Suppressor macrophage treated with lipopolysaccharide for 1 hour (primary cell): ENCODE measurements at regions not wholly inside any gene's neighbourhood (a gene's known extent, or its start where the extent isn't known, plus 50 kb on each side); places are given as distances from the start of the nearest gene placed in this dataset.
A peak's percentile ranks its signal among the peaks of the same experiment; 100 is the strongest.
"Not testable (repeated sequence)": the region's sequence is repeated elsewhere in the genome, so short reads cannot be mapped to it uniquely, and the experiment has no call there.

Source experiments
- DNase-seq, 3 donors: peaks; one replicate each; pipeline ENCODE4 v3.0.0-alpha.2; 2020 to 2022

DNA sequence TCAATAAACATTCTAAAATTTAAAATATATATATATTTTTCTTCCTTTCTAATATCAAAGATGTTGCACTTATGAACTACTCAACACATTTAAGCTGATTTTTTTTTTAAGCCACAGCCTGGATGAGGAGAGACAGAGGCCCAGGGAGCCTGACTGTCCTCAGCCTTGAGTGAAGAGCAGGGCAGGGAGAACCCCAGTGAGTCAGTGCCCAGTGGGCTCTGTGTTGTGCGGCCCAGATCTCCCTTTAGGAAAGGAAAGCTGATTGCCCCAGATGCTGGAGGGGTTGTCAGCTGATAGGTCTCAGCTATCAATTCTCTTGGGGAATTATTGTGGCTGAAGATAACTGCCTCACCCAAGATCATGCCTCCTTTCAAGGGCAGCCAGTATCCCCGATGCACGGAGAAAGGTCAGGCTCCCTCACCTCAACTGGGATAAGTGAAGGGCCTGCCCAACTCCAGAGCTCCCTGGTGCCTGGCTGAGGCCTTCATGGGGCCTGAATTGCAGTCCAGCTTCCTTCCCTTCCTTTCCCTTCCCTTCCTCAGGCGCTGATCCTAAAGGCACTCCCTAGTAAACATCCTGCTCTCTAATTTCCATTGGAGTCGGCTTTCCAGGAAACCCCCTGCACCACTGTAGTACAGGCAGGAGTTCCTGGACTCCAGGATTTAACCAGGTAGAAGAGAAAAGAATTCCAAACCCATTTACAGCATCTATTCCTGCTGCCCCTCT, 106.9 kb upstream of the ATL2 start:
- DNase-seq: peak; percentile 27 to 51 (median 37)

DNA sequence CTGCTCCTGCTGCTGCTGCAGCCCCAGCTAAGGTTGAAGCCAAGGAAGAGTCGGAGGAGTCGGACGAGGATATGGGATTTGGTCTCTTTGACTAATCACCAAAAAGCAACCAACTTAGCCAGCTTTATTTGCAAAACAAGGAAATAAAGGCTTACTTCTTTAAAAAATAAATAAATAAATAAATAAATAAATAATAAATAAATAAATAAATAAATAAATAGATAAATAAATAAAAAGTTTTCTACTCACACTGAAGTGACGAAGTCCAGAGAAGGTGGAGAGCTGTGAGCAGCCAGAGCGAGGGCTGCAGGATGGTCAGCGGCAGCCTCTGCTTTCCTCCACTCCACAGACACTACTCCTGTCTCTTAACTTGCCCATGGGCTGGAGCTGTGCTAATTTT, 105.6 kb upstream of the ATL2 start:
- DNase-seq: not testable (repeated sequence)

DNA sequence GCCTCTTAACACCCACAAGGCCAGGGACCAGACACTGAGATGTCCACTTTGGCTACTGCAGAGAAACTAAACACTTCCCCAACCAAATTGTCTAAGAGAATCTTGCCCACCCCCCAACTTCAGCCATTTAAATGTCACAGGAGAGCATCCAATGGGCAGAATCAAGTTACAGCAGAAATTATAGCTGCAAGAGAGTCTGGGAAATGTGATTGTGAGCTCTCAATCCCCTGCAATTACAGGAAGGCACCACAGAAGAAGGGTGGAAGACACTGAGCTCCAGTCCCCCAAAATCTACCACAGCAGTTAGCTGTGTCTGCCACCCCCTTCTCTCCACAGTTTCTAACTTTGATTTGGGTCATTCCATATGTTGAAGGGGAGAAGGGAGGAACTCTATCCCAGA, 103.5 kb upstream of the ATL2 start:
- DNase-seq: no peak

DNA sequence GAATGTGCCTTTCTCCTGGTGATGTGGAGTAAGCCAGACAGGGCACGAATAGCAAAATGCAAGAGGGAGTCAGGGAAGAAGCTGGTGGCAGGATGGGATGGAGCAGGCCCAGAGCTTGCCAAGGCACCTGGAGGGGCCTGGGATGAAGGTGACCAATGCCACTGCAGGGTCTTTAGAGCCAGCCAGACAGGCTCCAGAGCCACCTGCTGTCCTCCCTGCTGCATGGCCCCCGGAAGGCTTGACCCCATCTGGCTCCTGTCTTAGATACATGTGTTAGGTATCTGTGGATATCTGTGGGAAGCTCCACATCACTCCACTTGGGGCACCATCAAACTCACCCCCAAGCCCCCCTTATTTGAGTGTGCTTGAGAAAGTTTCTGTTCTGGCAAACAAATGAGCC, 99.9 kb upstream of the ATL2 start:
- no peak for DNase-seq

DNA sequence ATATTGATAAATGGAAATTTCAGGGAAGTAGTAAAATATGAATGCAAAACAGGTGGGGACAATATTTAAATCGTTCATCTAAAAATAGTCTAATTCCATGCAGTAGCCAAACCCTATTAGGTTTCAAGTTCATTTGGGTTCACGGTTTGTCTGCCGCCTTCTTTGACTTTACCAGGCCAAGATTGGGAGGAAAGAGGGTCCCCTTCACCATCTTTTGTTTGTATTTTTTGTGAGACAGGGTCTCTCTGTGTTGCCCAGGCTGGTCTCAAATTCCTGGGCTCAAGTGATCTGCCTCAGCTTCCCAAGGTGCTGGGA, 98.5 kb upstream of the ATL2 start:
- no peak for DNase-seq

DNA sequence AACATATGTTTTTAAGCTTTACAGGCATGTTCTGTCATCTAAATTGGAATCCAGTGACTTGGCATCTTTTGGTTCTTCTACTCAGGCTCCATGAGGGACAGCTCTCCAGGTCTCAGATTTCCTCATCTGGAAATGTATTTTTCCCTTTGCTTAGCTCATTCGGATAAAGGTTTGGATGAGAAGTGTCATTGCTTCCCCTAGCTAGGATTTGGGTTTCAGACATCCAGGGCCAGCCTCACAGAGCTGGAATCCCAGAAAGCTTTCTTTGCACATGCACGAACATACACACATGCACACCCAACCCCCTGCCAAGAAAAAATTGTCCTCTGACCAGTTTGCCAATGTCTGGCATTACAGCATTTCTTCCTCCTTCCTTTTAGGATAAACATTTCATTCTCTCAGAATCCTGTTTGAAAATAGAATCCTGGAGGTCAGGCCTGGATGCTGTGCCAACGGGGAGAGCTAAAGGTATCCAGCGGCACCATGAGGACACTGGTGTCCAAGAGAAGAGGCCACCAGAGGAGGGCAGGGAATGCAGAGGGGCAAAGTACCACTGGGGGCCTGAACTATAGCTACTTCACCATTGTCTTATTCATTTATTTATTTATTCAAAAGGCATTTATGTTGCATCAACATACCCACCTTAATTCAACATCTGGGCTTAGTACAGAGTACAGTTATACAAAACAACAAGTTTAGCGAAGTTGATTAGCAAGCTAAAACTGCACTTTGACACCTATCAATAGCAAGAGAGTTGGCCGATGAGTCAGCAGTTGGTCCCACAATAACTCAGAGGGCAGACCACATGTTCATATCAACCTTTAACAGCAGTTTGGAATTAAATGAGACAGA, 97.9 kb upstream of the ATL2 start:
- DNase-seq: no peak

DNA sequence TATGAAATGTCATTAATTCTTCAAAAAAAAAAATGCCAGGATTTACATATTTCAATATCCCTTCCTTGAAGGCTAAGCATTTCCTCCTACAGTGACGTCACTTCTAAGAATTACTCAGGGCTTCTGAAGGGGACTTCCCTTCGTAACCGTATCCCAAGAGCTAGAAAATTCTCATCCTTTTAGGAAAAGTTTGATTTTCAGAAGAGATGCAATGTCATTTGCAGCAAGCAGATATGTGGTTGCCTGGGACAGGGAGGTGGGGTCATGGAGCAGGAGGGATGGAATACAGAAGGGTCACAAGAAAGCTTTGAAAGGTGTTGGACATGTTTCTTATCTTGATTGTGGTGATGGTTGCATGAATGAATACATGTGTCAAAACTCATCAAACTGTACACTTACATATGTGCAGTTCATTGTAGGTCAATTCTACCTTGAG, 97.0 kb upstream of the ATL2 start:
- peak; percentile 71 to 90 (median 81) for DNase-seq

DNA sequence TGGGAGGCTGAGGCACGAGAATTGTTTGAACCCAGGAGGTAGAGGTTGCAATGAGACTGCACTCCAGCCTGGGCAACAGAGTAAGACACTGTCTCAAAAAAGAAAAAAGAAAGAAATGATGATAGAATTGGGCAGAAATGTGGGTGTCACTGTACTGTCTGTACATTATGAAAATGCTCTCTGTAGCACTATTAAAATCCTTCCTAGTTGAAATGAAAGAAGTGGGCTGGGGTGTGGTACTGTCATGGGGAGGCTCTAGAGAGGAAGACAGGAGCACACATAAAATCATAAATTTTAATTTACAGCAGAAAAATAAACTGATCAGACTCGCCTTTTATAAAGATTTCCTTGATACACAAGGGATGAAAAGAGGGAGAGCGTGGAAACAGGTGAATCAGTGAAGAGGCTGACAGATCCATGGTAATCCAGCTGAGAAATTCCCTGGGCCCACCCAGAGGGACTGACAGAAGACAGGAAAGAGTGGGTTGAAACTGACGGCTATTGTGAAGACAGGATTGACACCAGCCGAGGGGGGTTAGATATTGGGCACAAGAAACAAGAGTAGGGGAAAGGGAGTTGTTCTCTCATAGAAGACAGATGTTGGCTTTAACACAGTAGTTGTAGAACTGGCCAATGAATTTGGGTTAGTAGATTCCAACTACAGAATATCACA, 96.4 kb upstream of the ATL2 start:
- no peak for DNase-seq

DNA sequence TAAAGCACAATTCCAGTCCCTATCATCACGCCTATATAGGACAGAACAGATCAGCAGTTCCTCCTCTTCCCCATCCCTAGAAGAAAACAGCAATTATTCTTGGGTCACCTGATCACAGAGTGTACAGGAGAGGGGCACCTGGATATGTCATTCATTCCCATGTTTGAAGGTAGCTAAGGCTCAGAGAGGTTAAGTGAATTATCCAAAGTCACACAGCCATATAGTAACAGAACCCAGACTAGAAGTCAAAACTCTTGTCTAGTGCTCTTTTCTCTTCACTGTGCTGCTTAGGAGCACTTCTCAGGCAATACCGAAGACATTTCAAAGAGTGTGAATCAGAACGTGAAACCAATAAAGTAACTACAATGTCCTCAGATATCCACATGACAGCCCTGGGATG, 93.0 kb upstream of the ATL2 start:
- DNase-seq: no peak

DNA sequence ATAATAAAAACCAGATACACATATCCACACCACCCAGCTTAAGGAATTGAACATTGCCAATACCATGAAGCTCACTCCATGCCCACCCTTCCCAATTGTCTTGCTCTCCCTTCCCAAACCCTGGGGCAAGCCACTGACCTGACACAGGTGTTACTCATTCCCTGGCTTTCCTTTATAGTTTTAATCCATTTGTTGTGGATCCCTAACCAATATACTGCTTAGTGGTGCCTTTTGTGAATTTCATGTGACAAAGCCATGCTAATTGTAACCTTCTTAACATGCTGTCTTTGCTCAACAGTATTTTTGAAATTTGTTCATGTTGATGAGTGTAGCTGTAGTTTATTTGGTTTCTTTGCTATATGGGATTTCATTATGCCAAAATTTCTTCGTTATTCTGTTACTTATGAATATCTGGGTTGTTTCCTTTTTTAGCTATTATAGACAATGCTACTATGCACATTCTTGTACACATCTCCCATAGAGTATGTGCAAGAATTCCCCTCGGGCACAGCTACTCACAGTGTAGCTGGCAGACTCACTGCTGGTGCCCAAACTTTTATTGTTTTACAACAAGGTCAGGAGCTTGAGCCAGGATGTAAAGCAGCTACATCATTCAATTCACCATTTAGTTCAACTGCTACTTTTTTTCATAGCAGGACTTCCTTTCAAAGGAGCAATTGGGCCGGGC, 90.8 kb upstream of the ATL2 start:
- no peak for DNase-seq

DNA sequence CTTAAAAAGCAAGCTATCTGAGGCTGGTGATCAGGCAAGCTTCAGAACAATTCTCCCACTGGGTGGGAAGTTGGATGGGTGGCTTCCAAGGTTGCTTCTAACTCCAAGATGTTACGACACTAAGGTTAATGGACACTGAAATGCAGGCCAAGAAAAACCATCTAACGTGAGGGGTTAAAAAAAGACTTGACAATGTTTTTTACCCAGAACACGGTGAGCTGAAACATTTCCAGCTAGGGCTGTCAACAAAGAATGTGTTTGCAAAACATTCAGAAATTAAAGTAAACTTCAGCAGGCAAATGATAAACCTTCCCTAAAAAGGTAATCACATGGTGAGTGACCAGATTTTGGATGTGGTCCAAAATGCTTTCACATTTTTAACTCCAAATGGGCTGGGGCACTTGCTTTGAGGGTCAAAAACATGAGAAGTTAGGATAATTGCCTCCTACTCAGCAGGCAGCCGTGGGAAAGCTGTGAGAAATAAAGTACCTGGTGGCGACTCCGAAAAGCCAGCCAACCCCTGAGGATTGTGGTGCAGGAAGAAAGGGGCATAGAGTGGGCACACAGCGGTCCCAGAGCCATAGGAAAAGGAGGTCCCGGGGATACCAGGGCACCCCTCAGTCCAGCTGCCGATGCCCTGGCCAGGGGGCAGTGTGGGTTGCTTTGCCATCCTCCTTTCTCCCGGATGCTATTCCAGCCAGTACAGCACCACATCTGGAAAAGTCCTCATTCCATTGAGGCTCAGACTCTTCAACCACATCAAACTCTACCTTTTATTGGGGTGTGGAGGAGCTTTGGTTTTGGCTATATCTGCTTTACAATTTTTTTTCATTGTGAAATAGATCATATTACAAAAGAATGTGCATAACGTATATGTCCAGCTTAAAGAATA, 90.0 kb upstream of the ATL2 start:
- no peak for DNase-seq

DNA sequence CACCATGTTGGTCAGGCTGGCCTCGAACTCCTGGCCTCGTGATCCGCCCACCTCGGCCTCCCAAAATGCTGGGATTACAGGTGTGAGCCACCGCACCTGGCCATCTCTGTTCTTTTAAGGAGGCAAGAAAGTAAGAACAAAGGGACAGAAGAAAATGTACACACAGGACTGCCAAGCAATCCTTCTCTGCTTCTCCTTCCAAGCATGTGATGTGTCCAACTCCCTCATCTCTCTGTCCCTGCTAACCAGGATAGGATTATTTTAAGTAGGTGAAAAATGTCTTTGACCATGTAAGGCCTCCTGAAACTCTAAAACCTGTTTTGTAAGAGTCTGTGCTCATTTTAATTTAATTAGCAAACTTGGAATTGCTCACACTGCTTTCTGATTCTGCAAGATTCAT, 89.3 kb upstream of the ATL2 start:
- DNase-seq: no peak

DNA sequence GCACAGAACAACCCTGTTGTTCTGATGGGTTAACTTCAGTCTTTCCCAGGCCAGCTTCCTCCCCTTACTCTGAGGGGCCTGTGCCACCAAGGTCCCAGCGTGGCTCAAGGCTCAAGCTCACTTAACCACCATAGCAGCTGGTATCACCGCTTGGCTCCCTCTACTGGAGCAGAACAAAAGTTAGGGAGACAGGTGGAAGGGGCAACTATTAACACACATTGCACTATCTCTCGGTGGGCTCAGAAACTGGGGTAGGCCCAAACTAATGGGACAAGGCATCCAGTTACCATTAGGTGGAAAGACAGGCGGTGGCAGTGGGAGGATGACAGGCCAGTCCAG, 88.7 kb upstream of the ATL2 start:
- peak; percentile 43 to 46 (median 44) for DNase-seq

DNA sequence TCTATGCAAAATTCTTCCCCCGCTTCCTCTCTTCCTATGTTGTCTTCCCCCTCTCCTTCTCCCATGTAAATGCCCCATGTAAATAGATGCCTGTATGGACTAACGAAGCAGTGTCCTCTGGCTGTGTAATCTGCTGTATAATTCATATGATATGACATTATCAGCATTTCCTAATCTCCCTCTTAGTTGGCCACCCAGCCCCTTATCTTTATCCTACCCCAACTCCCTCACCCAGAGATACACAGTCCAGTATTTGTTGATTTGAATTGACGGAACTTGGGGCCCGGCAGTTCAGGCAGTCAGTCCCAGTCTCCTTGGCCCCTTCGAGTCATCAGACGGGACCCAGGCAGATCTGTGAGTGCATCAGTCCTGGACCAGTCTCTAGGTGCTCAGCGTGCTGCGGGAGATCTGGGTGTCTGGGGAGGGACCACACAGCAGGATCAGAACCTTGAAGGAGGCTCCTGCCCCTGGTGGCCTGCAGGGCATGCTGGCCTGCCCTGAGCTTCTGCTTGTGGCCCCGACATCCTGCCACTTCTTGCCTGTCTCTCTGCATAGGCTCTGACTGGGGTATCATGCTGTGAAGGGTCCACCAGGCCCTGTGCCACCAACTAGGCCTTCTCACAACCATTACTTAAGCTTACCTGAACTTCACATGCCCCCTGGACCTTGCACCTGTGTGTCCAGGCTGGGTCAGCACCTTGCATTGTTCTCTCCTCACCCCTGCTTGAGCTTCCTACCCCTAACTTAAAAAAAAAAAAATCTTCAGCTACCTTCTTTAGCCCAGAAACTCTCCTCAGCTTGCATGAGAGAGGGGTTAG, 88.1 kb upstream of the ATL2 start:
- DNase-seq: no peak

DNA sequence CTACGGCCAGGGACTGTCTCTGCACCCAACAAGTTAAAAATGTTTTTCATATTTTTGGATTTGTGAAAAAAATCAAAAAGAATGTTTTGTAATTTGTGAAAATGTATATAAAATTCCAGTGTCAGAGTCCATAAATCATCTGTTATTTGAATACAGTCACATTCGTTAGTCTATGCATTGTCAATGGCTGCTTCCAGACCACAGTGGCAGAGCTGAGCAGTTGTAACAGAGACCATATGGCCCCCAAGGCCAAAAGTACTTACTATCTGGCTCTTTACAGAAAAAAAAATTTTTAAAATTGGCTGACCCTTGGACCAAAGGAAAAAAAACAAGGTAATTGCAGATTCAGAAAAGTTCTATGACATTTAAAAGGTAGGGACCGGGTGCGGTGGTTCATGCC, 86.7 kb upstream of the ATL2 start:
- no peak for DNase-seq

DNA sequence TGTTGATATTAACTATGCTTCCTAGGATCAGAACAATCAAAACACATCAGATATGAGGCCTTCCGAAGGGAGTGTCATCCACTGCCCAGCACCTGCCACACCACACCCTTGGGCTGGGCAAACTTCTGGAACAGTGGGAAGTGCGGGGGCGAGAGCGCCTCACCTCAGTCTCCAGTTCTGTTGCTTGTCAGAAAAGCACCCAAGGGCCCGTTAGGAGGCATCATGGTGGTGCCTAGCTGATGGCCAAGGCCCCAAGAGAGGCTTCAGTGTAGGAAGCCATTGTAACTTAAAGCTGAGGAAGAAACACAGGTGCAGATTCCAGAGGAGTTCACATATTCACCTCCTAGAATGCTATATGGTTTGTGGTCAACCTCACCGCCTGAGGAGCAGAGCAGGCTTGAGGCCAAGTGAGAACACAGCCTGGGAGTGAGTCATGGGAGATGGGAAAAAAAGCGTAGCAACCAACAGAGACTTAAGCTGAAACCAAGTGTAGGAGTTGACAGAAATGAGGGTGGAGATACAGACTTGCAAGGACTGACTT, 85.1 kb upstream of the ATL2 start:
- DNase-seq: peak in 2 of 3 donors; percentile 29 to 45

DNA sequence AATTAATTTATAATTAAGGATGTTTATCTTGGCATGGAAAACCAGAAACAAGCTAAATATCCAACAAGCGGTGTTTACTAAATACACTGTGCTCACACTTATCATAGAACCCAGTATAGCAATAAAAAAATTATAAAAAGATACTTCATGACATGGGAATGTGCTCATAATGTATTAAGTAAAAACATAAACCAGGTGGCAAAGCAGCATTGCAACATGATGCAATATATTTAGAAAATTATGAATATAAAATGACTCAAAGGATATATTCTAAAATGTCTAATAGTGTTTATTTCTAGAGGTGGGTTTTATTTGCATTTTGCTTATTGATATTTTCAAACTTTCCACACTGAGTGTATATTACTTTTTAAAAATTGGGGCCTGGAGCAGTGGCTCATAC, 84.4 kb upstream of the ATL2 start:
- no peak for DNase-seq

DNA sequence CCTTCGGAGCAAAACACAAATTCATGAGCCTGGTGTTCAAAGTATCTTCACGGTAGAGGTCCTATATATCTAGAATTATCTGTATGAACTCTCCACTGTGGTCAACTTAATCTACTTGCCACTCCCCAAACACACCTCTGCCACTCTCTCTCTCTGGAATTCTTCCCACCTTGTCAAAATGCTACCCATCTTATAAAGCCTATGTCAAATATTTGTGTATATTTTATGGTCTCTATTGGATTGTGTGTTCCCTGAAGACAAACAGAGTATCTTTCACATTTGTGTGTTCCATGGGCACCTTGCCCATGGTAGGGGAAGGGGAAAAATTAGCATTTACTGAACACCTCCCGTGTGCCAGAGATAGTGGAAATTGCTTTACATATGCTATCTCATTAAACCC, 83.2 kb upstream of the ATL2 start:
- no peak for DNase-seq

DNA sequence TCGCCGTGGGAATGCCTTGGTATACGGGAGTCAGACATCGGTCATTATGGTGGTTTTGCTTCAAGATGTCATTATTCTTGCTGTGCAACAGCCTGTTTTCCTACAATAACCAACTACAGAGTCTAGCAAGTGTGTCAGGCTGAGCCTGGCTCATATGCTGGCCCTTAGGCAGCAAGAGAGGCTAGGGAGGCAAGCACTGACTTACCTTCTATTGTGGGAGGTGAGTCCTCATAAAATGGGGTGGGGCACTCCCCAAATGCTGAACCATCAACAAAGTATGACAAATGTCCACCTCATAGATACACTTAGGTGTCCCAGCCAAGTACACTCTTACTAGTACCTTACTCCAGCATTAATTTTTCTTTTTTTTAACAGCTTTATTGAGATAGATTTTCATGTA, 77.0 kb upstream of the ATL2 start:
- no peak for DNase-seq

DNA sequence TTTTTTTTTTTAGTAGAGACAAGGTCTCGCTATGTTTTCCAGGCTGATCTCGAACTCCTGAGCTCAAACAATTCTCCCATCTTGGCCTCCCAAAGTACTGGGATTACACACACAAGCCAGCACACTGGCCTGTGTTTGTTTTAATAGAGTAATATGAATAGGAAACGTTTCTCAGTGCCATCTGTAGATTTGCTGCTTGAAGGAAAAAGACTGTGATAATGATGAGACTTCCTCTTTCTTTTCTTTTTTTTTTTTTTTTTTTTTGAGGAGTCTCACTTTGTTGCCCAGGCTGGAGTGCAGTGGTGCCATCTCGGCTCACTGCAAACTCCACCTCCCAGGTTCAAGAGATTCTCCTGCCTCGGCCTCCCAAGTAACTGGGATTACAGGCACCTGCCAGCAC, 74.7 kb upstream of the ATL2 start:
- DNase-seq: not testable (repeated sequence)

DNA sequence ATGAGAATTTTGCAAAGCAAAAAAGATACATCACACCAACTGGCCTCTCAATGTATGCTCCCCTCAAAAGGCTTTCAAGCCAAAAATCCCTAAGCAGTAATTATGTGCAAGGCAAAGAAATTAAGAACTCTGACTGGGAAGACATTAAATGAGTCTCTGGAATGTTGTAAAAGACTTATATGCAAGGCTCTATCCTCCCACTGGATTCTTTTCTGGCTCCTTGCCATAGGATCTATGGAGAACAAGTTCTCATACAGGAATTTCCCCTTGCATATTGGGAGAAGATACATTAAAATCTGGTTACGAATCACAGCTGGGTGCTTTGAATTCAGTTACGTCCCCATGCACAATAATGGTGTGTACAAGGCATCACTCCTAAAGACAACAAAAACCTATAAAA, 73.4 kb upstream of the ATL2 start:
- DNase-seq: no peak
